CD14-positive monocyte (primary cell): ENCODE measurements at regions not wholly inside any gene's neighbourhood (a gene's known extent, or its start where the extent isn't known, plus 50 kb on each side); places are given as distances from the start of the nearest gene placed in this dataset.

Experiments
- DNase-seq, 3 donors: peaks; one replicate each; pipeline ENCODE4 v3.0.0-alpha.2; 2011 to 2022
- H2AFZ ChIP-seq: 2 replicates; pipeline ENCODE4 v1.6.0; 2012; ENCODE audit warnings: mild to moderate bottlenecking, low read depth, low read length, inconsistent platforms; ENCODE audit not compliant: insufficient read depth, poor library complexity, severe bottlenecking
- H3K27ac ChIP-seq, 2 donors: 1 replicate in 1 of 2; 2 replicates in 1 of 2; pipeline ENCODE4 v1.5.1; 2012 to 2013; ENCODE audit warnings: low read length in 2 of 2, control low read depth in 1 of 2, inconsistent platforms in 1 of 2, low read depth in 1 of 2, mild to moderate bottlenecking in 1 of 2
- H3K27me3 ChIP-seq, 2 donors: one replicate each; pipeline versions ENCODE4 v1.6.0 to v1.6.1; 2011 to 2013; ENCODE audit warnings: low read length in 2 of 2; ENCODE audit not compliant: control insufficient read depth in 2 of 2, insufficient read depth in 2 of 2
- H3K36me3 ChIP-seq, 2 donors: replicated peaks in 1 of 2; 1 replicate in 1 of 2; 2 replicates in 1 of 2; pipeline versions ENCODE4 v1.5.1 to v1.6.1; 2012 to 2013; ENCODE audit warnings: low read length in 2 of 2, control low read depth in 1 of 2, inconsistent platforms in 1 of 2, mild to moderate bottlenecking in 1 of 2; ENCODE audit not compliant: insufficient read depth in 2 of 2, control insufficient read depth in 1 of 2
- H3K4me1 ChIP-seq, 2 donors: 1 replicate in 1 of 2; 2 replicates in 1 of 2; pipeline versions ENCODE4 v1.5.1 to v1.6.1; 2012 to 2013; ENCODE audit warnings: low read length in 2 of 2, control low read depth in 1 of 2, inconsistent platforms in 1 of 2, mild to moderate bottlenecking in 1 of 2, moderate library complexity in 1 of 2; ENCODE audit not compliant: insufficient read depth in 2 of 2, control insufficient read depth in 1 of 2
- H3K4me2 ChIP-seq: replicated peaks from 2 replicates; pipeline ENCODE3; 2012; ENCODE audit warnings: low read length, moderate library complexity, mild to moderate bottlenecking; ENCODE audit not compliant: poor library complexity, severe bottlenecking; ENCODE audit errors: extremely low read depth
- H3K4me3 ChIP-seq, 3 experiments: fragments of 200-600 bp in 1 of 3; sonication (generic) in 1 of 3; replicated peaks in 1 of 3; 1 replicate in 2 of 3; 2 replicates in 1 of 3; pipeline ENCODE4 v1.5.1; 2011 to 2013; ENCODE audit warnings: low read length in 3 of 3, mild to moderate bottlenecking in 3 of 3, control low read depth in 2 of 3, low read depth in 2 of 3, inconsistent platforms in 1 of 3, moderate library complexity in 1 of 3
- H3K79me2 ChIP-seq: 2 replicates; pipeline ENCODE4 v1.6.0; 2012; ENCODE audit warnings: mild to moderate bottlenecking, control low read depth, inconsistent platforms, low read length, moderate library complexity; ENCODE audit not compliant: insufficient read depth
- H3K9ac ChIP-seq: 2 replicates; pipeline ENCODE4 v1.6.0; 2017; ENCODE audit warnings: low read length, mild to moderate bottlenecking; ENCODE audit not compliant: insufficient read depth, poor library complexity, severe bottlenecking
- H3K9me3 ChIP-seq, 2 donors: replicated peaks in 1 of 2; 1 replicate in 1 of 2; 2 replicates in 1 of 2; pipeline versions ENCODE4 v1.5.1 to v1.6.1; 2012 to 2013; ENCODE audit warnings: low read length in 2 of 2, control low read depth in 1 of 2; ENCODE audit not compliant: control insufficient read depth in 1 of 2, insufficient read depth in 1 of 2
- H4K20me1 ChIP-seq: 2 replicates; pipeline ENCODE4 v1.6.0; 2012; ENCODE audit warnings: mild to moderate bottlenecking, low read length, control low read depth, moderate library complexity; ENCODE audit not compliant: insufficient read depth
- H3K27ac Mint-ChIP-seq, 7 donors: one replicate each; pipeline ENCODE4 v1.8.0; 2020; ENCODE audit warnings: mild to moderate bottlenecking in 7 of 7, mixed read lengths in 7 of 7, moderate library complexity in 6 of 7, inconsistent platforms in 2 of 7
- H3K27me3 Mint-ChIP-seq, 3 donors: one replicate each; pipeline ENCODE4 v1.8.0; 2021 to 2022; ENCODE audit warnings: low read depth in 3 of 3, mild to moderate bottlenecking in 3 of 3, mixed read lengths in 3 of 3, moderate library complexity in 3 of 3, inconsistent platforms in 1 of 3
- H3K36me3 Mint-ChIP-seq, 2 donors: one replicate each; pipeline ENCODE4 v1.8.0; 2020; ENCODE audit warnings: mixed read lengths in 2 of 2, inconsistent platforms in 1 of 2, mild to moderate bottlenecking in 1 of 2
- H3K4me1 Mint-ChIP-seq: one replicate; pipeline ENCODE4 v1.8.0; 2020; ENCODE audit warnings: mild to moderate bottlenecking, mixed read lengths
- H3K4me3 Mint-ChIP-seq, 2 donors: one replicate each; pipeline ENCODE4 v1.8.0; 2020; ENCODE audit warnings: mild to moderate bottlenecking in 2 of 2, mixed read lengths in 2 of 2, moderate library complexity in 1 of 2
- H3K9me3 Mint-ChIP-seq, 7 donors: one replicate each; pipeline ENCODE4 v1.8.0; 2020 to 2022; ENCODE audit warnings: mixed read lengths in 7 of 7, mild to moderate bottlenecking in 6 of 7, moderate library complexity in 6 of 7, inconsistent platforms in 2 of 7
- WGBS: methylation state at CpG from one replicate; pipeline ENCODE4 v1.1.5; 2013; ENCODE audit warnings: missing lambda C conversion rate; ENCODE audit not compliant: insufficient coverage; 5-methylcytosine and 5-hydroxymethylcytosine counted together
- intact Hi-C, 2 donors: fragments of 100-400 bp; cut with micrococcal nuclease; formaldehyde crosslinking; loops; one replicate each; pipeline versions ENCODE4 v1.15.0 to v1.15.1; 2023
- TF ChIP-seq, protein P1 (sequence below): fragments of 200-600 bp; IDR thresholded peaks from one replicate; pipeline ENCODE4 v1.8.0; 2022; ENCODE audit warnings: antibody characterized with exemption, mild to moderate bottlenecking

- H3K36me3 Mint-ChIP-seq = no peaks in the 10 kb centered on the region
- Histone ChIP-seq H3K4me3 (no peak overlapping the region), H3K4me1 (peaks cover 12 to 20% of the 10 kb centered on the region in 2 donors), H3K9me3 (no peaks in the 10 kb centered on the region), H3K79me2 (no peaks in the 10 kb centered on the region), H3K4me2 (no peak overlapping the region), H3K27ac (no peak overlapping the region), H4K20me1 (no peaks in the 10 kb centered on the region), H3K27me3 (no peaks in the 10 kb centered on the region), H3K9ac (no peak overlapping the region), H2AFZ (no peak overlapping the region), H3K36me3 (no peaks in the 10 kb centered on the region)
- peaks cover 0 to 3% (median 0%) of the 10 kb centered on the region in 7 donors for H3K9me3 Mint-ChIP-seq
- DNase-seq = no peak
- peaks cover 0 to 8% (median 2%) of the 10 kb centered on the region in 3 donors for H3K27me3 Mint-ChIP-seq
- intact Hi-C loops = no loop called here
- WGBS = no CpG with 5 or more reads among the region's 2 CpGs
- H3K27ac Mint-ChIP-seq = no peak overlapping the region
- TF ChIP-seq, protein P1, sequence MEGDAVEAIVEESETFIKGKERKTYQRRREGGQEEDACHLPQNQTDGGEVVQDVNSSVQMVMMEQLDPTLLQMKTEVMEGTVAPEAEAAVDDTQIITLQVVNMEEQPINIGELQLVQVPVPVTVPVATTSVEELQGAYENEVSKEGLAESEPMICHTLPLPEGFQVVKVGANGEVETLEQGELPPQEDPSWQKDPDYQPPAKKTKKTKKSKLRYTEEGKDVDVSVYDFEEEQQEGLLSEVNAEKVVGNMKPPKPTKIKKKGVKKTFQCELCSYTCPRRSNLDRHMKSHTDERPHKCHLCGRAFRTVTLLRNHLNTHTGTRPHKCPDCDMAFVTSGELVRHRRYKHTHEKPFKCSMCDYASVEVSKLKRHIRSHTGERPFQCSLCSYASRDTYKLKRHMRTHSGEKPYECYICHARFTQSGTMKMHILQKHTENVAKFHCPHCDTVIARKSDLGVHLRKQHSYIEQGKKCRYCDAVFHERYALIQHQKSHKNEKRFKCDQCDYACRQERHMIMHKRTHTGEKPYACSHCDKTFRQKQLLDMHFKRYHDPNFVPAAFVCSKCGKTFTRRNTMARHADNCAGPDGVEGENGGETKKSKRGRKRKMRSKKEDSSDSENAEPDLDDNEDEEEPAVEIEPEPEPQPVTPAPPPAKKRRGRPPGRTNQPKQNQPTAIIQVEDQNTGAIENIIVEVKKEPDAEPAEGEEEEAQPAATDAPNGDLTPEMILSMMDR = no peak
- peaks cover 14% of the 10 kb centered on the region for H3K4me1 Mint-ChIP-seq
- H3K4me3 Mint-ChIP-seq = no peak overlapping the region
These were observed 351.9 kb downstream of the BCOR start for GRCh38 chrX:39745818-39746217.

- H3K27ac Mint-ChIP-seq = no peak overlapping the region
- Histone ChIP-seq H3K9me3 (no peaks in the 10 kb centered on the region), H3K4me2 (no peak overlapping the region), H3K27ac (no peak overlapping the region), H3K9ac (no peak overlapping the region), H3K4me3 (no peak overlapping the region), H3K27me3 (no peaks in the 10 kb centered on the region), H3K79me2 (no peaks in the 10 kb centered on the region), H3K4me1 (peaks cover 43 to 49% of the 10 kb centered on the region in 2 donors), H4K20me1 (no peaks in the 10 kb centered on the region), H3K36me3 (no peaks in the 10 kb centered on the region), H2AFZ (no peak overlapping the region)
- peaks cover 0 to 3% (median 2%) of the 10 kb centered on the region in 3 donors for H3K27me3 Mint-ChIP-seq
- H3K36me3 Mint-ChIP-seq = no peaks in the 10 kb centered on the region
- intact Hi-C loops = no loop called here
- TF ChIP-seq, protein P1 = no peak
- WGBS = no CpG with 5 or more reads among the region's 5 CpGs
- peaks cover 0 to 3% (median 0%) of the 10 kb centered on the region in 7 donors for H3K9me3 Mint-ChIP-seq
- no peak for DNase-seq
- H3K4me3 Mint-ChIP-seq = no peak overlapping the region
- peaks cover 45% of the 10 kb centered on the region for H3K4me1 Mint-ChIP-seq
These were observed 348.6 kb downstream of the BCOR start for GRCh38 chrX:39749135-39749534.
